ENCODE measurements at regions not wholly inside any gene's neighbourhood (a gene's known extent, or its start where the extent isn't known, plus 50 kb on each side); places are given as distances from the start of the nearest gene placed in this dataset.

DNA sequence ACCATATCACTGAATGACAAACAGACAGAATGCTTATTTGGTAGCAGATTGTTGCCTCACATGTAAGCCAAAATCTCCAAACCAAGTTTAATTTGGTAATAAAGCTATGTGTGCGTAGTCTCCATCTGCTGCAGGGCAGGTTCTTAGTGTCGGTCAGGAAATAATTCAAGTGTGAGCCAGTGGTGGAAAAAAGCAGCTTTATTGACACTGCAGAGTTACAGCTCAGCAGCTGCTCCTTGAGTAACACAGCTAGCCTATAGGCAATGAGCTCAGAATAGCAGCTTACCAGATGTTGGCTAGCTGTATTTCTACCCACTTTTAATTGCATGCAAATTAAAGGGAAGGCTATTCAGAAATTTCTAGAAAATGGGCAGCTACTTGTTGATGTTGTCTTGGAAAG is 757.8 kb upstream of the HS3ST1 start:
- TF ChIP-seq EZH2 (IDR thresholded peaks at IDR 0.05; ENCODE audit: borderline replicate concordance, insufficient read depth, low read depth, low read length, poor library complexity, severe bottlenecking), result no peak
- TF ChIP-seq, protein P1, sequence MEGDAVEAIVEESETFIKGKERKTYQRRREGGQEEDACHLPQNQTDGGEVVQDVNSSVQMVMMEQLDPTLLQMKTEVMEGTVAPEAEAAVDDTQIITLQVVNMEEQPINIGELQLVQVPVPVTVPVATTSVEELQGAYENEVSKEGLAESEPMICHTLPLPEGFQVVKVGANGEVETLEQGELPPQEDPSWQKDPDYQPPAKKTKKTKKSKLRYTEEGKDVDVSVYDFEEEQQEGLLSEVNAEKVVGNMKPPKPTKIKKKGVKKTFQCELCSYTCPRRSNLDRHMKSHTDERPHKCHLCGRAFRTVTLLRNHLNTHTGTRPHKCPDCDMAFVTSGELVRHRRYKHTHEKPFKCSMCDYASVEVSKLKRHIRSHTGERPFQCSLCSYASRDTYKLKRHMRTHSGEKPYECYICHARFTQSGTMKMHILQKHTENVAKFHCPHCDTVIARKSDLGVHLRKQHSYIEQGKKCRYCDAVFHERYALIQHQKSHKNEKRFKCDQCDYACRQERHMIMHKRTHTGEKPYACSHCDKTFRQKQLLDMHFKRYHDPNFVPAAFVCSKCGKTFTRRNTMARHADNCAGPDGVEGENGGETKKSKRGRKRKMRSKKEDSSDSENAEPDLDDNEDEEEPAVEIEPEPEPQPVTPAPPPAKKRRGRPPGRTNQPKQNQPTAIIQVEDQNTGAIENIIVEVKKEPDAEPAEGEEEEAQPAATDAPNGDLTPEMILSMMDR (IDR thresholded peaks at IDR 0.05), result no peak

Measured in B cell (primary cell).